22Rv1 (cell line): ENCODE measurements at regions not wholly inside any gene's neighbourhood (a gene's known extent, or its start where the extent isn't known, plus 50 kb on each side); places are given as distances from the start of the nearest gene placed in this dataset.

ENCODE experiments used
- CTCF ChIP-seq: fragments of 450-650 bp; IDR thresholded peaks from 2 replicates; pipeline ENCODE4 v1.5.1; 2017; ENCODE audit warnings: mild to moderate bottlenecking
- ZFX ChIP-seq: fragments of 450-650 bp; IDR thresholded peaks from 2 replicates; pipeline ENCODE4 v1.6.1; 2017; ENCODE audit warnings: antibody characterized with exemption, borderline replicate concordance

DNA sequence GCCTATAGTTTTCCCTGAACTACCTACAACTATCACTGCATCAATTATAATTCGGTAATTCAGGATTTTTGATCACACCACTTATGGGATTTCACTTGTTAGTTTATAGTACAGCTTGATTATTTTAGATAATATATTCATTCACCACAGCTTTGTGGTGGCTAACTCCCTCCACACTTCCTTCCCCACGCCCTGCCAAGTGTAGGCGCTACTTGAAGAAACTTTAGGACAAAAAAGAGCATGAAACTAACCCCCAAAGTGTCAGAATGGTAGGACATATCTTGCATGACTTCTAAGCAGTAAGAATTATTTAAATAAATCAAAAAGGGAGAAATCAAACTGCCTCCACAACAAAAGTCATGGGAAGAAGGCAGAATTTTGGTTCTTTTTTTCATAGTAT is 70.1 kb downstream of the LHX9 start:
- TF ChIP-seq CTCF (no peak), ZFX (no peak)
